Ureter (tissue), 1 donor: ENCODE measurements at regions not wholly inside any gene's neighbourhood (a gene's known extent, or its start where the extent isn't known, plus 50 kb on each side); places are given as distances from the start of the nearest gene placed in this dataset.
"Not testable (repeated sequence)": the region's sequence is repeated elsewhere in the genome, so short reads cannot be mapped to it uniquely, and the experiment has no call there.

ENCODE experiments used
- DNase-seq: peaks from one replicate; pipeline ENCODE4 v3.0.0-alpha.2; 2020; ENCODE audit warnings: low spot score
- donor health status: DM: yes; HTN: yes; CAD: no.

- DNase-seq: no peak
Measured at GRCh38 chr2:57156231-57156924, 890.2 kb upstream of the VRK2 start.

GRCh38 chr2:57160976-57161375 lies 885.6 kb upstream of the VRK2 start:
- no peak for DNase-seq

DNA sequence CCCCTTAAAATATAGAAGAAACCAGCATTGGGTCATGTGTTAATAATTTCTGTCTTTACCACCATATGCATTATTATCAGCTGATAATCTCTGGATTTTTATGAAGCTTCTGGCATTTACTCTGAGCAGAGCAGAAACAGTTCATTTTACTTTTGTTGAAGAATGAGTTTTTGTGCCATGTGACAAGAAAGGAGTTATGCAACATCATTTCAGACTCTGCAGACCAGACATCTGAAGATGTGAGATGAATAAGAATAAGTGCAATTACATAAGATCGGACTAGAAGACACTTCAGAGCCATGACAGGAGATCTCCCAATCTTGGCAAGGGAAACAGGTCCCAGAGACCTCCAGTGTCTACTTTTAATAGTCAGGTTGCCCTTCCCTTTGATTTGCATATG lies 869.4 kb upstream of the VRK2 start:
- DNase-seq: no peak

DNA sequence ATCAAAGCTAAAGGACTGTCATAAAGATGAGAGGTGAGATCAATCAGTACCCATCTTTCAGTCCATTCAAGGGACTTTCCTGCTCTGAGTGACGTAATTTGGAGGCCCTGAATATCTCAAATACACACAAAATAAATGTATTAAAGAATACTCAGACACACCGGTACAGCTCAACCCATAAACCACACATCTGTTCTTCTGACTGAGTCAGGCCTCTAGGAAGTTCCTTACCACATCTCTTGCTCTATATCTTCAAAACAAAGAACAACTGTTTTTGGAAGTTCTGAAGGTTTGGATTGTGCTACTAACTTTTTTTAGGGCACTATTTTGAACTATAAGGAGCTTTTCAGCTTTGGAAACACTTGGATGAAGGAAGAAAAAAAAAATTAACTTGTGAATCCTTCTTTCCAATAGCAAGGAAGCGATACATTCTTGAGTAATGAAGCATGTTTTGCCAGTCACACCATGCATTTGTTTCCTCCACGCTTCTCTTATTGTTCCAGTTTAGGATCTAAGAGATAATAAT lies 866.5 kb upstream of the VRK2 start:
- no peak for DNase-seq

DNA sequence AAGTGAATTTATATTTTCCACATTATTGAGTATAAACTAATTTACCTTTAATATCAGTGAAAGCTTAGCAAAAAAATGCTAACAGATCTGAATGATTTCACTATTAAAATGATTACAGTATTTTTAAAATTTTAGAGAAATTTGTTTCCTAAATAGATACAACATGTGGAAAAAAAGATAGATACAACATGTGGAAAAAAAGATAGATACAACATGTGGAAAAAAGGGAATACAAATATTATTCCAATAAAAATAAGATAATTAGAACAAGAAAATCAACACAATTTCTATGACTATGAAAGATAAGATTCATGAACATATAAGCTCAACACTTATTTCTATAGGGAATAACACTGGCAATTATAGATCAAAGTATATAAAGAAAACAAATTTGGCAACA lies 865.9 kb upstream of the VRK2 start:
- DNase-seq: no peak

DNA sequence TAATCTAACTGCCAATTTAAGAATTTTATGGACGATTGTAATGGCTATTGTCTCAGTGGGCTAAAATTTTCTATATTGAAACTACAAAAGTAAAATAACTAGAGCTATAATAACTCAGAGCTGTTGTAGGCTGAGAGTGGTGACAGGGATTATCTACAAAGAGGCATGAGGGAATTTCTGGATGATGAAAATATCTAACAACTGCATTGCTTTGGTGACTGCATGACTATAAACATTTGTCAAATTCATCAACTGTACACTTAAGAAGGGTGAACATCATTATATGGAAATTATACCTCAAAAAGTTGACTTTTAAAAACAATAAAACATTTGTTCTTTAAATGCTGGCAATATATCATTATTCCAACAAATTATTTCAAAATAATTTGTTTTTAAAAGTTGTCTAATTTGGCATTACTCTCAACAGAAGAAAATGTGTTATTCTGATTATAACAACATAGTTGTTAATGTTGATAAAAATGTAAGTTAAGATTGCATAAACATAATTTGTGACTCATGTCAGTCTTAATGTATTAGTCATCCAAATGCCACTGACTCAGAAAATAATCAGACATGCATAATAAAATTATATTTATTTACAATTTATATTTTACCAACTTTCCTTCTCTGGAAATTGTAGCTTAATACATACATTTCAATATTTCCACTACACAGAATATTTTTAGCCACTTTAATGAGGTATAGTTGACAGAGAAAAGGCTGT lies 865.1 kb upstream of the VRK2 start:
- no peak for DNase-seq

GRCh38 chr2:57182916-57183315 lies 863.7 kb upstream of the VRK2 start:
- DNase-seq: no peak

GRCh38 chr2:57185568-57185967 lies 861.0 kb upstream of the VRK2 start:
- no peak for DNase-seq

DNA sequence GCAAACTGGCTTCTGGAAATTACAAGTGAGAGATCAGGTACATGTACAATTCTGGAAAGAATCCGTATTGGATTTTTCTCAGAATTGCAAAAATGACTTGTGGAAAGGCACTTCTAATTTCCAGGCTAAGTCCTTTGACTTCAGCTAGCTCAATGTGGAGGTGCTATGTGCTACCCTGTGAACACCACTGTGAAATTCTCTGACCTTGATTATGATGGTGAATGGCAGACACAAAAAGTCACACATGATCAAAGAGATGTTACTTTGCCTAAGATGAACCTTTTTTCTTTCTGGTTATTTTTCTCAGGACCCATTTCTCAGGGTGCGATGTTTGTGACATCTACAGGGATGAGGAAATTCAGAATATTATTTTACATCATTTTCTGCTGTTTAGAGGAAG lies 856.6 kb upstream of the VRK2 start:
- DNase-seq: no peak

DNA sequence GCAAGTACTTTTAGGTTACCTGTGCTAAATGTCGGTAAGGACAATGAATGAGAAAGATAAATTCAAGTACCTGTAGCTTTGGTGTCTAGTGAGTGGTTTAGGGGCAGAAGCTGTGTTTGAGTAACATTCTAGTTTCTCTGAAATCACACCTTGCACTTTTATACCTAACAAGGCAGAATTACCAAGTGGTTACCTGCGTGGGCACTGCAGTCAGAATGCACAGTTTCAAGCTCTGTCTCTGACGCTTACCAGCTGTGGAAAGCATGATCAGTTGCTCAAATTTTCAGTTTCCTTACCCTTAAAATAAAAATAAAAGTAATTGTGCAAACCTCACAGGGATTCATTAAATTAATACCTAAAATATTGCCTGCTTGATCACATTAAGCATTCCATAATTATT lies 846.9 kb upstream of the VRK2 start:
- DNase-seq: no peak

- no peak for DNase-seq
Measured at GRCh38 chr2:57204364-57204763, 842.2 kb upstream of the VRK2 start.

GRCh38 chr2:57205241-57205640 lies 841.4 kb upstream of the VRK2 start:
- no peak for DNase-seq

GRCh38 chr2:57207191-57207590 lies 839.4 kb upstream of the VRK2 start:
- no peak for DNase-seq

GRCh38 chr2:57209799-57210198 lies 836.8 kb upstream of the VRK2 start:
- DNase-seq: no peak

DNA sequence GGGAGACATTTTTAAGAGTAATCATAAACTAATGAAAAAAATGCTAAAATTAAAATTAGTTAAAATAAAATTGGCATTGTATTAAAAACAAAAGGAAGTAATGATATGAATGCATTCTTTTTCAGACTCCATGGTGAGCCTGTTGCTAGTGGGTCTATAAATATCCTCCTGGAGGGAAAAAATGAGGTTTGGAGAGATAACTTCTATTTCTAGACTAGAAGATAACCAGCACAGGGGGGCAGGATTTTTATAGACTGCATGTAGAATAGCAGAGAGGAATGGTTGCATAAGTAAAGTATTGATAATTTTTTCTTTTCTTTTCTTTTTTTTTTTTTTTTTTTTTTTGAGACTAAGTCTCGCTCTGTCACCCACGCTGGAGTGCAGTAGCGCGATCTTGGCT lies 835.8 kb upstream of the VRK2 start:
- no peak for DNase-seq

GRCh38 chr2:57217013-57217412 lies 829.6 kb upstream of the VRK2 start:
- DNase-seq: no peak

DNA sequence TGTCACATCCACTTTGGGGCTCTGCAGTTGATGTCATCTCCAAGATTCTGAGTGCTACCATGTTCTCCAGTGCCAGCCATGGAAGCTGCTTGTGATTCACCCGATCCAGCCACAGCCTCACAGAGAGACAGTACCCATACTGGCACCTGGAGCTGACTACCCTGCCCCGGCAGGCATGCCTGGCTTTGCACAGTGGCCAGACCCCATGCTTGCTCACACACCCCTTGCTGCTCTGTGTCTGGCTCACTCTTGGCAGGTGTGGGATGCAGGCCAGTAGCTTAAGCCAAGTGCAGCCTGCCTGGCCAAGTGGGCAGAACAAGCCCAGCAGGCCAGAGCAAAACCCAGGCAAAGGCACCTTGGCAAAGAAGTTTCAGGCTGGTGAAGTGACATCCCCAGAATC lies 828.4 kb upstream of the VRK2 start:
- no peak for DNase-seq

- not testable (repeated sequence) for DNase-seq
Measured at GRCh38 chr2:57229706-57230105, 816.9 kb upstream of the VRK2 start.

GRCh38 chr2:57232341-57232740 lies 814.3 kb upstream of the VRK2 start:
- not testable (repeated sequence) for DNase-seq

- not testable (repeated sequence) for DNase-seq
Measured at GRCh38 chr2:57251495-57251894, 795.1 kb upstream of the VRK2 start.

DNA sequence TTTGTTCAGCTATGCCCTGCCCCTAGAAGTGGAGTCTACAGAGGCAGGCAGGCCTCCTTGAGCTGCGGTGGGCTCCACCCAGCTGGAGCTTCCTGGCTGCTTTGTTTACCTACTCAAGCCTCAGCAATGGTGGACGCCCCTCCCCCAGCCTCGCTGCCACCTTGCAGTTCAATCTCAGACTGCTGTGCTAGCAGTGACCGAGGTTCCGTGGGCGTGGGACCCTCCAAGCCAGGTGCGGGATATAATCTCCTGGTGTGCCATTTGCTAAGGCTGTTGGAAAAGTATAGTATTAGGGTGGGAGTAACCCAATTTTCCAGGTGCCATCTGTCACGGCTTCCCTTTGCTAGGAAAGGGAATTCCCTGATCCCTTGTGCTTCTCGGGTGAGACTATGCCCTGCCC lies 770.2 kb upstream of the VRK2 start:
- DNase-seq: not testable (repeated sequence)

DNA sequence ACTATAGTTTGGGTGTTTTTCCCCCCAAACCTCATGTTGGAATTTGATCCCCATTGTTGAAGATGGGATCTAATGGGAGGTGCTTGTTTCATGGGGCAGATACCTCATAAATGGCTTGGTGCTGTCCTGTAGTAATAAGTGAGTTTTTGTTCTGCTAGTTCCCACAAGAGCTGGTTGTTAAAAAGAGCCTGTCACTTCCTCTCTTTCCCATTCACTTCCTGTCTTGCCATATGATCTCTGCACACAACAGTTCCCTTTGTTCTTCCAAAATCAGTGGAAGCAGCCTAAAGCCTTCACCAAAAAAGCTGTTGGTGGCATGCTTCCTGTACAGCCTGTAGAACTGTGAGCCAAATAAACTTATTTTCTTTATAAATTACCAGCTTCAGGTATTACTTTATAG lies 768.2 kb upstream of the VRK2 start:
- no peak for DNase-seq

- DNase-seq: no peak
Measured at GRCh38 chr2:57291209-57291608, 755.4 kb upstream of the VRK2 start.
